ENCODE measurements at regions not wholly inside any gene's neighbourhood (a gene's known extent, or its start where the extent isn't known, plus 50 kb on each side); places are given as distances from the start of the nearest gene placed in this dataset.
"Not testable (repeated sequence)": the region's sequence is repeated elsewhere in the genome, so short reads cannot be mapped to it uniquely, and the experiment has no call there.

DNA sequence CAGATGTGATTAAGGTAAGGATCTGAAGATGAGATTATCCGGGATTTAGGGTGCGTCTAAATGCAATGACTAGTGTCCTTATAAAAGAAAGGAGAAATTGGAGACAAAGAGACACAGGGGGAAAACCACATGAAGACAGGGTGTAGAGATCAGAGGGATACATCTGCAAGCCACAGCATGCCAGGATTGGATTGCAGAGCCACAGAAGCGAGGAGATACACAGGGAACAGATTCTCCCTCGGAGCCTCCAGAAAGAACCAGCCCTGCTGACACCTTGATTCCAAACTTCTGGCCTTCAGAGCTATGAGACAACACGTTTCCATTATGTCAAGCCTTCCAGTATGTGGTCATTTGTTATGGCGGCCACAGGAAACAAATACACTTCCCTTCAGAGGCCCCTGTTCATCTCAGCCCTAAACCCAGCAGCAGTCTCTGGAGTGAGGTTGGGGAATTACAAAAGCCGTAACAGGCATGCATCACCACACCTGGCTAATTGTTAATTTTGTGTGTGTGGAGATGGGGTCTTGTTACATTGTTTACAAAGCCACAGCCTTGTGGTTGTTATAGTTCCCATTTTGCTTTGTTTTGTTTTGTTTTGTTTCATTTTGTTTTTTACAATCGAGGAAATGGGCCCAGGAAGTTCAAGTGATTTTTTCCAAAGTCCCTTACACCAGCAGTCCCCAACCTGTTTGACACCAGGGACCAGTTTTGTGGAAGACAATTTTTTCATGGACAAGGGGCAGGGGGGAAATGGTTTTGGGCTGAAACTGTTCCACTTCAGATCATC, 51.6 kb upstream of the LYRM9 start:
- DNase-seq, result no peak
- in situ Hi-C loops (cut with HindIII; ENCODE audit: low pct_ligation_motif_present, low pct_unique_long_range_greater_than_20kb, low sequenced_read_pairs), result no loop called here

- DNase-seq, result no peak
Observed at GRCh38 chr17:27945333-27945616, 52.1 kb upstream of the LYRM9 start.

GRCh38 chr17:27945953-27946352, 52.8 kb upstream of the LYRM9 start:
- in situ Hi-C loops (cut with HindIII; ENCODE audit: low pct_ligation_motif_present, low pct_unique_long_range_greater_than_20kb, low sequenced_read_pairs), result no loop called here
- no peak for DNase-seq

More at GRCh38 chr17:27945333-27945616, 52.1 kb upstream of the LYRM9 start:
- in situ Hi-C loops (cut with HindIII; ENCODE audit: low pct_ligation_motif_present, low pct_unique_long_range_greater_than_20kb, low sequenced_read_pairs), result no loop called here

GRCh38 chr17:27946513-27946912, 53.3 kb upstream of the LYRM9 start:
- in situ Hi-C loops (cut with HindIII; ENCODE audit: low pct_ligation_motif_present, low pct_unique_long_range_greater_than_20kb, low sequenced_read_pairs), result no loop called here
- DNase-seq, result no peak

- DNase-seq, result no peak
- in situ Hi-C loops (cut with HindIII; ENCODE audit: low pct_ligation_motif_present, low pct_unique_long_range_greater_than_20kb, low sequenced_read_pairs), result no loop called here
Observed at GRCh38 chr17:27947005-27947406, 53.8 kb upstream of the LYRM9 start.

DNA sequence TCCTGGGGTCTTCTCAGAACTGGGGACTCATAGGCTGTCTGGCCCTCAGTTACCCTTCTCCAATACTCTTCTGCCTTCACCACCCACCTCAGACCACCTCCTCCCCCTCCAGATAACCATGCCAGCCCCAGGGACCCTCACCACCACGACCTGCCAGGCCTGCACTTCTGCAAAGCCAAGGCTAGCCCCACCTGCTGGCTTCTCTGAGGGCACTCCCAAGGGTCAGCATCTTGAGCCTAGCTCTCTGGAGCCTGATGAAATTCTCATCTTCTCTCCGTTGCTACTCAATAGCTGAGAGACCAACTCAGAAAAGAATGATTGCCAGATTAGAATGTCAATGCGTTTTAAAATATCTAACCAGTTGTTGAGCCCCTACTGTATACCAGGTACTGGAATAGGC, 56.1 kb upstream of the LYRM9 start:
- no peak for DNase-seq
- in situ Hi-C loops (cut with HindIII; ENCODE audit: low pct_ligation_motif_present, low pct_unique_long_range_greater_than_20kb, low sequenced_read_pairs), result no loop called here

DNA sequence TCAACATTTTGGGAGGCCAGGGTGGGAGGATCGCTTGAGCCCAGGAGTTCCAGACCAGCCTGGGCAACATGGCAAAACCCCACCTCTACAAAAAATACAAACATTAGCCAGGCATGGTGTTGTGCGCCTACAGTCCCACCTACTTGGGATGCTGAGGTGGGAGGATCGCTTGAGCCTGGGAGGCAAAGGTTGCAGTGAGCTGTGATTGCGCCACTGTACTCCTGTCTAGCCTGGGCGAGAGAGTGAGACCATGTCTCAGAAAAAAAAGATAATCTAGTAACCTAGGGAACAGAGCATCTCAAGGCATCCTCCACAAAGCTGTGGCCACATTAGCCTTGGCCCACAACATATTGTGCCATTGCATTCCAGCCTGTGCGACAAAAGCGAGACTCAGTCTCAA, 57.1 kb upstream of the LYRM9 start:
- in situ Hi-C loops (cut with HindIII; ENCODE audit: low pct_ligation_motif_present, low pct_unique_long_range_greater_than_20kb, low sequenced_read_pairs); DNase-seq: not testable (repeated sequence)

GRCh38 chr17:27950995-27951394, 57.8 kb upstream of the LYRM9 start:
- in situ Hi-C loops (cut with HindIII; ENCODE audit: low pct_ligation_motif_present, low pct_unique_long_range_greater_than_20kb, low sequenced_read_pairs), result no loop called here
- DNase-seq, result no peak

GRCh38 chr17:27951872-27952271, 58.7 kb upstream of the LYRM9 start:
- DNase-seq, result no peak
- in situ Hi-C loops (cut with HindIII; ENCODE audit: low pct_ligation_motif_present, low pct_unique_long_range_greater_than_20kb, low sequenced_read_pairs), result no loop called here

- DNase-seq, result no peak
- in situ Hi-C loops (cut with HindIII; ENCODE audit: low pct_ligation_motif_present, low pct_unique_long_range_greater_than_20kb, low sequenced_read_pairs), result no loop called here
Observed at GRCh38 chr17:27952366-27952765, 59.2 kb upstream of the LYRM9 start.

- in situ Hi-C loops (cut with HindIII; ENCODE audit: low pct_ligation_motif_present, low pct_unique_long_range_greater_than_20kb, low sequenced_read_pairs), result no loop called here
- no peak for DNase-seq
Observed at GRCh38 chr17:27954548-27955495, 61.7 kb upstream of the LYRM9 start.

GRCh38 chr17:27956601-27957445, 63.7 kb upstream of the LYRM9 start:
- in situ Hi-C loops (cut with HindIII; ENCODE audit: low pct_ligation_motif_present, low pct_unique_long_range_greater_than_20kb, low sequenced_read_pairs), result no loop called here
- no peak for DNase-seq

GRCh38 chr17:27957446-27957793, 64.3 kb upstream of the LYRM9 start:
- in situ Hi-C loops (cut with HindIII; ENCODE audit: low pct_ligation_motif_present, low pct_unique_long_range_greater_than_20kb, low sequenced_read_pairs); DNase-seq: not testable (repeated sequence)

DNA sequence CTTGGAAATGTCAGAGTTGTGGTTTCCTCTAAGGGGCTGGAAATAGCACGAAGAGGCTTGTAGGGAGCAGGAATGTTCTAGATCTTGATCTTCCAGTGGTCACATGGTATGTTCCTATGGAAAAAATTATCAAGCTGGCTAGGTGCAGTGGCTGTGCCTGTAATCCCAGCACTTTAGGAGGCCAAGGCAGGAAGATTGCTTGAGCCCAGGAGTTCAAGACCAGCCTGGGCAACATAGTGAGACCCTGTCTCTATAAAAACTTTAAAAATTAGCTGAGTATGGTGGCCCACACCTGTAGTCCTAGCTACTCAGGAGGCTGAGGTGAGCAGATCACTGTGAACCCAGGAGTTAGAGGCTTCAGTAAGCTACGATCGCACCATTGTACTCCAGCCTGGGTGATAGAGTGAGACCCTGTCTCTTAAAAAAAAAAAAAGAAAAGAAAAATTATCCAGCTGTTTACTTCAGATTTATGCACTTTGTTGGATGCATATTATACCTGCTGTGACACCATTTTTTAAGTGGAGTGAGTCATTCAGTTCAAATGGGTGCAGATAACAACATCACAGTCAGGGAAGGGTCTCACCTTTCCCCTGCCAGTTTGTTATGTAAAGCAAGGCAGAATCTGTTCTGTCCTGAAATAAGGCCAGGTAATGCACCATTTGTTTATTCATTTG, 65.7 kb upstream of the LYRM9 start:
- DNase-seq, result no peak
- in situ Hi-C loops (cut with HindIII; ENCODE audit: low pct_ligation_motif_present, low pct_unique_long_range_greater_than_20kb, low sequenced_read_pairs), result no loop called here

GRCh38 chr17:27959382-27959709, 66.2 kb upstream of the LYRM9 start:
- in situ Hi-C loops (cut with HindIII; ENCODE audit: low pct_ligation_motif_present, low pct_unique_long_range_greater_than_20kb, low sequenced_read_pairs), result no loop called here
- no peak for DNase-seq

DNA sequence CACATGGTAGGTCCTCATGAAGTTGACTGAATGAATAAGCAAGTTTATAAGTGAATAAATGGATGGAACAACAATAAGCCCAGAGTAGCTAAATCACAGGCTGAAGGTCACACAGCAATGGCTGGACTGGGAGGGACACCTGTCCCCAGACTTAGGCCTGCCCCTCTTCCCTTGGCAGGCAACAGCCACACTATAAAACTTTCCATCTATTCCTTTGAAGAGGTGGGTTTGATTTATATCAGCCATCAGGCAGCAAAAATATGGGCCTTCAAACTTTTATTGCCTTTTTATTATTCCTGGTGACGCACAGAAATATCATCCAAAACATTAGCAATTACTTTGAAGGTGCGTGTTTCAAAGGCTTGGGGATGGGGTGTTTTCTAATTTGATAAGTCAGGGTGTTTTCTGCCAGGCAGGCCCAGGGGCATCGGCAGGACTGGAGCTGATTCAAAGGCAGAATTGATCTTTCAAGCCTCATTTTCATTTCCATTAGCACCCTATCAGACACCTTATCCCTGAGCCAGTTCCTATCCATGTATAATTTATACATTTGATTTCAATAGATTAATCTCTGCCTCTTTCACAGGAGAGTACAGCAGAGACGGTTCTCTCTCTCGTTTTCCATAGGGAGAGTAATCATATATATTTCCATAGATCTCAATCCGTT, 67.2 kb upstream of the LYRM9 start:
- in situ Hi-C loops (cut with HindIII; ENCODE audit: low pct_ligation_motif_present, low pct_unique_long_range_greater_than_20kb, low sequenced_read_pairs), result no loop called here
- DNase-seq, result no peak

- in situ Hi-C loops (cut with HindIII; ENCODE audit: low pct_ligation_motif_present, low pct_unique_long_range_greater_than_20kb, low sequenced_read_pairs); DNase-seq: not testable (repeated sequence)
Observed at GRCh38 chr17:27962581-27962980, 69.4 kb upstream of the LYRM9 start.

DNA sequence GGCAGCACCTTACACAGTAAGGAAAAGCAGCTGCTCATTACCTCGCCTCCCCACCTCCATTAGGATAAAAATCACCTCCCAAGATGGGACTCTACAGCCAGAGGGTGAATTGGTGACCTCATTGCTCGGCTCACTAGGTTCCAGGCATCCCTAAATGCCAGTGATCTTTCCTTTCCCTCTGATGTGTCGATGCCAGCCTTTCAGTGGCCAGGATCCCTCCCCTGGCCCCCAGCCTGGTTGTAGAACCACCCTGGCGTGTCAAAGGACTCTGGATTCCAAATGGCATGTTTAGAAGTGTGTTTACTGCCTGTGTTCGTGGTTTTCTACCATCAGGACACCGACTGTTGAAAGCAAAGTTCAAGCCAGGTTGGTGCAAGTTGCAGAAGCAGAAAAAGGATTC, 72.1 kb upstream of the LYRM9 start:
- in situ Hi-C loops (cut with HindIII; ENCODE audit: low pct_ligation_motif_present, low pct_unique_long_range_greater_than_20kb, low sequenced_read_pairs), result no loop called here
- DNase-seq, result peak; percentile 97
